ENCODE measurements at regions not wholly inside any gene's neighbourhood (a gene's known extent, or its start where the extent isn't known, plus 50 kb on each side); places are given as distances from the start of the nearest gene placed in this dataset.

DNA sequence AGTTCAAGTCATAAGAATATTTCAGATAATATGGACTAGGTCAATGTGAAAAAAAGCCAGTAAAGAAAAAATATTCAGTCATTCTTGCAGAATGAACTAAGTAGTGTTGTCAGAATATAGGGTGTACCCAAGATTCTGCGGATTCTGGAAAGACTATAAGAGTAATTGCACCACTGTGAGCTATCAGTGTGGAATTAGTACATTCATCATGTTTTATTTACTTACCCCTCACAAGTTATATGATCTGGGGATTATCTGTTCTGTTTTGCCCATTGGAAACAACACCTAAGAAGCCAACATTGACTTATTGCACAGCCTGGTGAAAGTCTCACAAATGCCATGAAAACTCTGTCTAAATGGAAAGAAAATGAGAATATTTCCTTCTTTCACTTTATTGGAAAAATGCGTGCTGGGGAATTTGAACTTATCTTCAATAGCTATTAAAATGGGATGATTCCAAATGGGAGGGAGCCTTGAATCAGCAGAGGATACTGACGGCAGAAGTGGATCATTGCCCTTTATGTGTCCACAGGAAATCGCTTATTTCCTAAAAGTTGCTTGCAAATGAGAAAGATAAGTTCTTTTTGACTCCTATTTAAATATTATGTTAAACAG lies 563.3 kb upstream of the POM121L12 start:
- Histone ChIP-seq H3K9me3 (no peaks in the 10 kb centered on the region), H3K27ac (no peak overlapping the region), H3K36me3 (no peaks in the 10 kb centered on the region), H3K4me1 (no peaks in the 10 kb centered on the region), H3K4me3 (replicated peaks in 1 of 3) (no peak overlapping the region), H3K27me3 (no peaks in the 10 kb centered on the region)
- intact Hi-C loops (cut with DNase I), result no loop called here
- DNase-seq, result no peak
- 81% methylated on average over 4 of the region's 4 CpGs for WGBS, 2 donors
- TF ChIP-seq, protein P1, sequence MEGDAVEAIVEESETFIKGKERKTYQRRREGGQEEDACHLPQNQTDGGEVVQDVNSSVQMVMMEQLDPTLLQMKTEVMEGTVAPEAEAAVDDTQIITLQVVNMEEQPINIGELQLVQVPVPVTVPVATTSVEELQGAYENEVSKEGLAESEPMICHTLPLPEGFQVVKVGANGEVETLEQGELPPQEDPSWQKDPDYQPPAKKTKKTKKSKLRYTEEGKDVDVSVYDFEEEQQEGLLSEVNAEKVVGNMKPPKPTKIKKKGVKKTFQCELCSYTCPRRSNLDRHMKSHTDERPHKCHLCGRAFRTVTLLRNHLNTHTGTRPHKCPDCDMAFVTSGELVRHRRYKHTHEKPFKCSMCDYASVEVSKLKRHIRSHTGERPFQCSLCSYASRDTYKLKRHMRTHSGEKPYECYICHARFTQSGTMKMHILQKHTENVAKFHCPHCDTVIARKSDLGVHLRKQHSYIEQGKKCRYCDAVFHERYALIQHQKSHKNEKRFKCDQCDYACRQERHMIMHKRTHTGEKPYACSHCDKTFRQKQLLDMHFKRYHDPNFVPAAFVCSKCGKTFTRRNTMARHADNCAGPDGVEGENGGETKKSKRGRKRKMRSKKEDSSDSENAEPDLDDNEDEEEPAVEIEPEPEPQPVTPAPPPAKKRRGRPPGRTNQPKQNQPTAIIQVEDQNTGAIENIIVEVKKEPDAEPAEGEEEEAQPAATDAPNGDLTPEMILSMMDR (IDR thresholded peaks at IDR 0.05), result no peak
- no peak for TF ChIP-seq POLR2A (IDR thresholded peaks at IDR 0.05)

DNA sequence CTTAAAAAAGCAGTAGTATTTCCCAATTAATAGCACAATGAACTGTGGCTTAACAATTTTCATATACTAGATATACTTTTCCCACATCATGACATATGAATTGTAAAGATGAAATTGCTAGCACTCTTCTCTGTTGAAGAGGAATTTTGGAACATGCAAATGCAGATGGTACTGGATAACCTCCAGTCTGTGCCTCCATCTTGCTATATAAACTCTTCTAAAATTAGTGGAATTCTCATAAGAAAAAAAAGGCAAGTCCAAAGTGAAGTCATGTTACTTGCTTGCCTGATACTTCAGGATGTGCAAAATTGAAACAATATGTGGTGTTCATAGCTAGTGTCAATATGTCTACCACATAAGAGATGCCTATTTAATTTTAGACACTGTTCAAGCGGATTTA lies 570.2 kb upstream of the POM121L12 start:
- no peaks in the 10 kb centered on the region for H3K36me3 ChIP-seq
- no peak overlapping the region for H3K4me3 ChIP-seq (replicated peaks in 1 of 3)
- no peaks in the 10 kb centered on the region for H3K4me1 ChIP-seq
- H3K27me3 ChIP-seq, result no peaks in the 10 kb centered on the region
- no peak for TF ChIP-seq POLR2A (IDR thresholded peaks at IDR 0.05)
- TF ChIP-seq, protein P1 (IDR thresholded peaks at IDR 0.05), result no peak
- DNase-seq, result no peak
- no peak overlapping the region for H3K27ac ChIP-seq
- WGBS, 2 donors, result 83 to 93% methylated on average over 1 of the region's 1 CpG
- intact Hi-C loops (cut with DNase I), result no loop called here
- no peaks in the 10 kb centered on the region for H3K9me3 ChIP-seq

DNA sequence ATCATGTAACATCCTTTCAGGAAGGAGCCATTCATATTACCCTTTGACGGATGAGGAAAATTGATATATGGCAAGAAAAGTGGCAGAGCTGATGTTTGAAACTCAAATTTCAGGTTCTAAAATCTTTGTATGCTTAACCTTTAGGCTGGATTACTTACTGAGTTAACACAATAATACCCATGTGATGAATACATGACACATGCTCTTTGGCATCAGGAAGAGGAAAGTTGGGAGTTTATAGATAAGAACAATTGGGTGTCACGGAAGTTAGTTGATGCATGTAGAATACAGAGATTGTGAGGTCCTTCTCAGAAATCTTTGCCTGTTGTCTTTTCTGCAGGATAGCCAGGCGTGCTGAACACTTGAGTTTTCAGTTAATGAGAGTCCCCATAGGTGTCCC lies 572.1 kb upstream of the POM121L12 start:
- H3K9me3 ChIP-seq, result no peaks in the 10 kb centered on the region
- no peak overlapping the region for H3K27ac ChIP-seq
- no peak overlapping the region for H3K4me3 ChIP-seq (replicated peaks in 1 of 3)
- DNase-seq, result no peak
- WGBS, 2 donors, result 71% methylated on average over 3 of the region's 3 CpGs
- H3K27me3 ChIP-seq, result no peaks in the 10 kb centered on the region
- H3K4me1 ChIP-seq, result no peaks in the 10 kb centered on the region
- intact Hi-C loops (cut with DNase I), result no loop called here
- TF ChIP-seq, protein P1 (IDR thresholded peaks at IDR 0.05), result no peak
- TF ChIP-seq POLR2A (IDR thresholded peaks at IDR 0.05), result no peak
- H3K36me3 ChIP-seq, result no peaks in the 10 kb centered on the region

DNA sequence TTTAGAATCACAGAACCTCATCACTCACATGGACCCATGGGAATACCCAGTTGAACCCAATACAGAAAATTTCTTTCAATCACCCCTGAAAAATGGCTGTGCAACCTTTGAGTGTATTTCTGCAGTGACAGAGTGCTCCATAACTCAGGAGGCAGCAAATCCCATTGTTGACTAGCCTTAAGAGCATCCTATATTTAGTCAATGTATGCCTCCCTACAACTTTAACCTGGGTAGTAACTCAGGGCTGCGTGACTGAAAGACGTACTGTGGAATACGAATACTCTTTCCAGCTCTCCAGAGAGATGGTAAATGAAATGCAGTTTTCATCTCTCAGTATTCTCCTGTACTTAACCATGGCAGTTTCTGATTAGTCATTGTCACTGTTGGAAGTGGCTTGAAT lies 573.0 kb upstream of the POM121L12 start:
- intact Hi-C loops (cut with DNase I), result no loop called here
- WGBS, 2 donors, result 90 to 92% methylated on average over 3 of the region's 3 CpGs
- no peaks in the 10 kb centered on the region for H3K9me3 ChIP-seq

DNA sequence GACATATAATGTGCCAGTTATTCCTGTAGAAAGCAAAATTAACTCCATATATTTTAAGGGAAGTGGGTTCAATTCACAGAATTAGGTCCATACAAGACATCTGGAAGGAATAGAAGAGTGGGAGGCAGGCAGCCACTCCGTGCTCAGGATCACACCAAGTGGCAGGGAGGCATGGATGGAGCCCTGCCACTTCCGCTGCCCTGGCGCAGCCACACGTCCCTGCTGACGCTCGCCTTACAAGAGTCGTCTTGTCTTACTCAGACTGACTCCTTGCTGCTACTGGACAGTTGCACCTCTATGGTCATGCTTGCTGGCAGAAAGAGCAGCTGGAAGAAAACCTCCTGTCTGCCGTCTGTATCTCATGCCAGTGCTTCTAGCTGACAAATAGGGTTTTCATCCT lies 579.9 kb upstream of the POM121L12 start:
- no peak overlapping the region for H3K4me3 ChIP-seq (replicated peaks in 1 of 3)
- no peak overlapping the region for H3K27ac ChIP-seq
- no peaks in the 10 kb centered on the region for H3K9me3 ChIP-seq
- H3K4me1 ChIP-seq, result no peaks in the 10 kb centered on the region
- no peaks in the 10 kb centered on the region for H3K27me3 ChIP-seq
- intact Hi-C loops (cut with DNase I), result no loop called here
- TF ChIP-seq, protein P1 (IDR thresholded peaks at IDR 0.05), result no peak
- no peak for TF ChIP-seq POLR2A (IDR thresholded peaks at IDR 0.05)
- no peak for DNase-seq
- WGBS, 2 donors, result 89 to 93% methylated on average over 8 of the region's 8 CpGs
- H3K36me3 ChIP-seq, result no peaks in the 10 kb centered on the region

More for the DNA sequence above, 573.0 kb upstream of the POM121L12 start:
- Histone ChIP-seq H3K4me1 (no peaks in the 10 kb centered on the region), H3K27ac (no peak overlapping the region), H3K36me3 (no peaks in the 10 kb centered on the region), H3K27me3 (no peaks in the 10 kb centered on the region), H3K4me3 (replicated peaks in 1 of 3) (no peak overlapping the region)
- TF ChIP-seq, protein P1 (IDR thresholded peaks at IDR 0.05), result no peak
- no peak for TF ChIP-seq POLR2A (IDR thresholded peaks at IDR 0.05)
- DNase-seq, result no peak

All from thyroid gland (tissue), 4 donors.